Skin epidermis (tissue), 12 donors: ENCODE measurements at regions not wholly inside any gene's neighbourhood (a gene's known extent, or its start where the extent isn't known, plus 50 kb on each side); places are given as distances from the start of the nearest gene placed in this dataset.

Source experiments
- H3K27ac ChIP-seq, 21 experiments: fragments of 200-600 bp; sonication (generic) in 11 of 21; one replicate each; pipeline ENCODE4 v1.5.0; 2020; ENCODE audit warnings: mild to moderate bottlenecking in 3 of 21, inconsistent platforms in 2 of 21, moderate library complexity in 2 of 21
- H3K4me3 ChIP-seq, 7 experiments: fragments of 200-600 bp; sonication (generic) in 2 of 7; one replicate each; pipeline ENCODE4 v1.5.0; 2020; ENCODE audit warnings: inconsistent platforms in 2 of 7, mild to moderate bottlenecking in 2 of 7, moderate library complexity in 1 of 7

DNA sequence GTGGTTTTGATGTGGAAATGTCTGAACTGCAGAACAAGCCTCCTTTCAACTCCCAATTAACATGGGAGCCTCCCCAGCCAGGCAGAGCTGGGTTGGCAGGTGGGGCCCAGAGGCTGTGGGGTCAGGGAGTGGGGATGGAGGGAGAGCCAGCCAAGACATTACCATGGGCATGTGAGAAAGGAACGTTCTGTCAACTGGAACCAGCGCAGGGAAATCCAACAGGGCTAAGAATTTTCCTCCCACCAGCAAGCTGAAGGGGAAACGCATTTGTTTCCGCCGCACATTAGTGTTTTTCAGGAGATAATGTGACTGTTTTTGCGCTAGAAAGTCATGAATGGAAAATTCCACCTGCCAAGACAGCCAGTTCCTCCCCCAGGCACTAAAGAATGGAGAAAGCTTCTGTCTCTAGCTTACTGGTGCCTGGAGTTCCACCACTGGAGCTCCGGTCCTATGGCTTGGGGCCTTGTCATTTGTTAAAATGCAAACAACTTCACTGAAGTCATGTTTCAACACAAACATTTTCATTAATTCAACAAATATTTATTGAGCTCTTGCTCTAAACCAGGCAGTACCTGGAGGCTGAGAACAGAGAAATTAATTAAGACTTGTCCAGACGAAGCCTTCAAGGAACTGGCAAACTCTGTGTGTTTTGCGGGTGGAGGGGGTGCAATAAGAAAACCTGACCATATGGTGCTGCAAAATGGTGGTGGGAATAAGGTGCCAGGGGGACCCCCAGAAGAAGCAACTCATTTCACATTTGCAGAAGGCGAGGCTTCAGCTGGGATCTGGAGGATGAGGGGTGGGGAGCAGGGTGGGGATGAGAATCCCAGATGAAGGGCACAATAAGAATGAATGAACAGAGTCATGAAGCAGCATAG, 305.1 kb downstream of the MATN1 start:
- H3K4me3 ChIP-seq = no peak overlapping the region
- peak overlapping the region in 4 of 21 experiments; percentile 16 to 74 (median 42) for H3K27ac ChIP-seq

DNA sequence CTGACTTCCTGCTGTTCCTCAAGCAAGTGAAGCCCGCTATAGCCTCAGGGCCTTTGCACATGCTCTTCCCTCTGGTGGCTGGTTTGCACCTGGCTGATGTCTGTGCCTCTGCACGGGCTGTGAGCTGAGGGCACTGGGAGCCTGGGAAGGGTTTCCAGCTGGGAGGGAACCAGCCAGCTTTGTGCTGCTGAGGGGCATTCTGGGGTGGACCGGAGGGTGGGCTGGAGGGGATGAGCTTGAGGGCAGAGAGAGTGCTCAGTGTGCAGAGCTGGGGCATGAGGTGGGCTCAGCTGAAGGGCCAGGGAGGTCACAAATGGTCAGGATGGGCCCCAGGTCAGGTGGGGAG, 305.7 kb downstream of the MATN1 start:
- peak overlapping the region in 4 of 21 experiments; percentile 16 to 74 (median 42) for H3K27ac ChIP-seq
- H3K4me3 ChIP-seq = no peak overlapping the region

DNA sequence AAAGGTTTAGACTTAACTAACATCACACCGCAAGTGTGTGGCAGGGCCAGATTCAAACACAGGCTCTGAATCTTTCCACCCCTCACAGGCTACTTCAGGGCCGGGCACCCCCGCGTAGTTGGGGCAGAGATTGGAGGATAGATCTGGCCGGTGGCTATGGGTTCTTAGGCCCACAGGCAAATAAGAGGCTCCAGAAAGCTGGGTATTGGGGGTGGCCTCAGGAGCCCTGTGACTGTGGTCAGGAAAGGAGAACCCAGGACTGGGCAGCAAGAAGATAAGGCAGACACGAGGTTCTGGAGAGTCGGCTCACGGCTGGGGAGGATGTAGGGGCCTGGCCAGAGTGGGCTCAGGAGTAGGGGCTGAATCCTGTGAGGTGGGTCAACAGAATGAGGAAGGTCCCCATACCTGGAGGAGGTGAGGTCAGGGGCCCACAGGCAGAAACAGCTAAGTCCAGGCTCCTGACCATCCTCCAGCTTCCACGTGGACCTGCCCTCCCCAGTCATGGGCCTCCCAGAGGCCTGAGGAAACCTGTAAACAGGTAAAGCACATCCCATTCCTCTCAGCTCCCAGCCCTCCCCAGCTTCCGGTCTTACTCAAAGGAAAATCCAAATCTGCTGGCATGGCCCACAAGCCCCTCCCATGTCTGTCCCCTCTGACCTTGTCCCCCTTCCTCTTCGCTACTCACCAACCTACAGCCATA, 306.2 kb downstream of the MATN1 start:
- Histone ChIP-seq H3K27ac (peak overlapping the region in 4 of 21 experiments; percentile 16 to 74 (median 42)), H3K4me3 (no peak overlapping the region)

DNA sequence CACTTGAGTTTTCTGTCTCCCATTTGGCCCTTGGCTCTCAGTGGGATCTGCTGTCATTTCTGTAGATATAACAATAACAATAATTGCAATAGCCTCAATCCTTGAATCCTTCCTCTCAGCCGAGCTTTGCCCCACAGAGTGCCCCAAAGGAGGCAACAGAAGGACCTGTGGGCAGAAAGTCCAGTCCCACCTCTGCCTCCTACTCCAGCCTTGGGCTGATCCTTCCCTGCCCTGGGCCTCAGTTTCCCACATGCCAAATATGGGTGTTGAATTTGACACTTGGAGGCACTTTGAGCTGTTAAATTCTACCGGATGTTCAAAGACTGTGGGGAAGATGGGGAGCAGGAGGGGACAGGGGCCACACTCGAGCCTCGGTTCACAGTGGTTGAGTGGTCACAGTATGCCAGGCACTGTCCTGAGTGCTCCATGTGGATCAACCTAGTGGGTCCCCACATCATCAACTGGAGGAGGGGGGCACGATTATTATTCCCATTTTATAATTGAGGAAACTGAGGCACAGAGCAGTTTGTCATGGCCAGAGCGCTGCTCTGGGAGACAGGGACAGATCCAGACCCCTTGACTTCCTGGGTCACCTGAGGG, 307.1 kb downstream of the MATN1 start:
- H3K27ac ChIP-seq = peak overlapping the region in 1 of 21 experiments; percentile 74
- H3K4me3 ChIP-seq = no peak overlapping the region

DNA sequence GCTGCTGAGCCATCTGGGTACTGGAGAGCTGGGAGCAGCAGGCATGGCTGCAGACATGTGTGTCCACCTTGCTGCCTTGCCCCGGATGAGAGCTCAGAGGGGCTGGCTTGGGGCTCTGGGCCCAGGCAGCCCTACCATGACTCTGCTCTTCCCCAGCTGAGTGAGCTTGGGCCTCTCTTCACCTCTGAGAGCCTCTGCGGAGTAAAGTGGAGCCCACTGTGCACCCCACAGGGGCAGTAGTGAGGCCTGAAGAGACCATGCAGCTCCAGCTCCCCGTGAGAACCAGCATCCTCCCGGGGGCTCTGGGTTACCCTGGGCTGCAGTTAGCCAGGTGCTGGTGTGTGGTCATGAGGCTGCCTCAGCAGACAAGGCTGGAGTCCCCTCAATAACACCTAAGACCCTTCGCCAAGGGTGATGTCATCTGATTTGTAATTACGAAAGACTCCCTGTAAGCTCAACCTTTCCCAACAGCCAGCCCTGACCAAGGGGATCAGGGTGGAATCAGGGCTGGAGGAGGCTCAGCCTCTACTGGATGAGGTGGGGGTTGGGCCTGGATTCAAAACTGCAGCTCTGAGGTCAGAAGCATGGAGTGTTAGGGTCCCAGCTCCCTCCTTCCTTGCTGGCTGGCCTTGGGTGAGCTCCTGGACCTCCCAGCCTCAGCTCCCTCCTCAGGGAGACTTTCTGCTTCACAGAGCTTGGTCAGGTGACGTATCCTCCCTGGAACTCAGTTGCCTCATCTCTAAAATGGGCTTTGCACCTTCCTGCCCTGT, 308.0 kb downstream of the MATN1 start:
- no peak overlapping the region for H3K27ac ChIP-seq

GRCh38 chr1:30414851-30415165, 308.6 kb downstream of the MATN1 start:
- Histone ChIP-seq H3K27ac (no peak overlapping the region), H3K4me3 (no peak overlapping the region)

More for the DNA sequence above, 308.0 kb downstream of the MATN1 start:
- H3K4me3 ChIP-seq = no peak overlapping the region

GRCh38 chr1:30414086-30414850, 309.1 kb downstream of the MATN1 start:
- Histone ChIP-seq H3K27ac (no peak overlapping the region), H3K4me3 (no peak overlapping the region)

GRCh38 chr1:30413606-30414005, 309.8 kb downstream of the MATN1 start:
- Histone ChIP-seq H3K4me3 (no peak overlapping the region), H3K27ac (no peak overlapping the region)

GRCh38 chr1:30413111-30413440, 310.3 kb downstream of the MATN1 start:
- Histone ChIP-seq H3K27ac (no peak overlapping the region), H3K4me3 (no peak overlapping the region)

- no peak overlapping the region for H3K4me3 ChIP-seq
- H3K27ac ChIP-seq = no peak overlapping the region
These were observed 310.9 kb downstream of the MATN1 start for GRCh38 chr1:30412241-30413110.

- H3K27ac ChIP-seq = no peak overlapping the region
- H3K4me3 ChIP-seq = no peak overlapping the region
These were observed 312.2 kb downstream of the MATN1 start for GRCh38 chr1:30411206-30411605.

DNA sequence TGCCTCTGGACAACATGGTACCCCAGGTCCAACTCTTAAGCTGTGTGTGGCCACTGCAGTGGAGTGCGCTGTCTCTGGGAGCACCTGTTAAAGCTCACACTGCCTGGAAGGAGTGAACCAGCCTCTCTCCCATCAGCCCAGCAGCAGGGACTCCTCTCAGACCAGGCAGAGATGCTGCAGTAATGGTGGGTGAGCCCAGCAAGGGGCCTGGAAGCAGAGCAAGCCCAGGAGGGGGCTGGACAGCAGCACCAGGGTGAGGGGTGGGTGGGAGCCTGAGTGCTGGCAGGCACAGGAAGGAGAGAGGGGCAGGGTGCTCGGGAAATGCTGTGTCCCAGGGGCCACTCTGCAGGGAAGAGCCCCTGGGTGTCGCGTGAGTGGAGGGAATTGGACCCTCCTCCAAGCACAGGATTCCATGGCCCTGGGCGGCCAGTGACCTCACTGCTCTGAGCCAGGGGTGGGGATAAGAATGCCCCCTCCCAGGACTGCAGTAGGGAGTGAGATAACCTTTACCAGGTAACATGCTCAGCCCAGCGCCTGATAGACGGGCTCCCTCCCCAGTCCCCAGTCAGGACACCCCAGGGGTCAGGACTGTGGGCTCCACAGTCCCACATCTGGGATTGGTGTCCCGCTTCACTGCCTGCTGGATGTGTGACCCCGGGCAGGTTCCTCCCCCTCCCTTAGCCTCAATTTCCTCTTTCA, 313.1 kb downstream of the MATN1 start:
- Histone ChIP-seq H3K4me3 (no peak overlapping the region), H3K27ac (no peak overlapping the region)

GRCh38 chr1:30409476-30410152, 313.8 kb downstream of the MATN1 start:
- no peak overlapping the region for H3K4me3 ChIP-seq
- no peak overlapping the region for H3K27ac ChIP-seq

DNA sequence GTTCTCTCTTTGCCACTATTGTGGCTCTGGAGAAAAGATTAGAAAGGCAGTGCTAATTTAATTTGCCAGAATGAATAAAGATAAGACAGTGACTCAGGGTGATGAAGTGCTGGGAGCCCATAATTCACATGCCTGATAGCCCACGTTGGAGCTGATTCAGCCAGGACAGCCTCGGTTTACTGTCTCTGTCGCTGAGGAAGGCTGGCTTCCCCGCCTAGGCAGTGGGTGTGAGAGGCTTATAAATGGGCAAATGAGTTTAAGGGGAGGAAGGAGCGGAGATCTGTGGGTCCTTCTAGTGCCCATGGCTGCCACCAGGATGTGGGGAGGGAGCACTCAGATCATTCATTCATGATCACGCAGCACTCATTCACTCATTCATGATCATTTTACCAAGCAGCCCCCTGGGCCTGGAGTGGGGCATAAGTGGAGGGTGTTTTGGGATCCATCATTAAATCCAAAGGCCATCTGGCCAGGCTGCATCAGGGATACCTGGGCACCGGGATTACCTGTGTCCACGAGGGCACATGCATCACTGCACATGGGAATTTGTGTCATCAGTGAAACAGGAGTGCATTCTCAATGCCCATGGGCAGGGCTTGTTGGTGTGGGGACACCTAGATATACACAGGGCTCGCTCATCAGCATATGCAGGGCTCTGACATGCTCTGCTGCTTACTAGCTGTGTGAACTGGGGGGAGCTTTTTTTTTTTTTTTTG, 315.4 kb downstream of the MATN1 start:
- Histone ChIP-seq H3K4me3 (no peak overlapping the region), H3K27ac (no peak overlapping the region)

GRCh38 chr1:30406996-30407864, 316.2 kb downstream of the MATN1 start:
- no peak overlapping the region for H3K4me3 ChIP-seq
- no peak overlapping the region for H3K27ac ChIP-seq

DNA sequence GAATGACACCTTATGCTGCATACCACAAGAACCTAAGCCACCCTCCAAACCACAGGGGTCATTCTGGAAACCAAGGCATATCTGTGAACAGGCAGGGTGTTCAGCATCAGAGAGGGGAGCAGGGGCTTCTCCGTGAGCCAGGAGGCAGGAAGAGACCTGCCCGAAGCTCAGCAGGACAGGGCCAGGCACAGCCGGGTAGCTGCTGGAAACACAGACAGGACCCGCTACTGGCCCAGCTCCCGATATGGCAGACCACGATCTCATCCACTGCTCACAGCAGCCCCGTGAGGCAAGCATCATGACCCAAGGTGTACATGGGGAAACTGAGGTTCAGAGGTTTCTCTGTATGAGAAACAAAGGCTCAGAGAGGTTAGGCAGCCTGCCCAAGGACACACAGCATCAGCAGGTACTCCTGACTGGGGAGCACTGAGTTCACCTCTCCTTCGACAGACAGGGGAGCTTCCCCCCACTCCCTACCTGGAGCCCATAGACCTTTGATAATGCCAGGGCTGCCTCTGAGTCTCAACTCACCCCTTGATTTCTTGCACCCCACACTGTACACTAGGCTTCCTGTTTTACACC, 317.7 kb downstream of the MATN1 start:
- H3K27ac ChIP-seq = no peak overlapping the region
- no peak overlapping the region for H3K4me3 ChIP-seq
